K562 (cell line): ENCODE measurements at regions not wholly inside any gene's neighbourhood (a gene's known extent, or its start where the extent isn't known, plus 50 kb on each side); places are given as distances from the start of the nearest gene placed in this dataset.

Experiments used
- ATAC-seq: fragments of 200-7000 bp; cut with Tn5 transposase; 3 replicates; pipeline ENCODE4 v1.9.1; 2020; ENCODE audit warnings: moderate library complexity
- BruUV-seq: library from RNA; stranded (reverse); fragments of 400-500 nt; replicated peaks from 2 replicates; lab custom pipeline; 2021; lab: Mats Ljungman, UMichigan
- CTCF ChIA-PET: fragments of 300-600 bp; formaldehyde crosslinking; extraction: SDS; loops from one replicate; lab custom pipeline; 2021; ENCODE audit warnings: low intra/inter-chr PET ratio; lab: Yijun Ruan, JAX
- POLR2A ChIA-PET: fragments of 300-600, 350-650 bp; sonication (Branson Sonifier 250); formaldehyde crosslinking; extraction: SDS; loops from one replicate; lab custom pipeline; 2021; ENCODE audit warnings: antibody characterized with exemption, inconsistent platforms; lab: Yijun Ruan, JAX
- DNase-seq, 4 experiments: peaks; one replicate each; pipeline versions ENCODE4 v3.0.0 to v3.0.0-alpha.2; 2011 to 2018; ENCODE audit warnings: low spot score in 3 of 4, mixed read lengths in 3 of 4; ENCODE audit errors: extremely low read depth in 1 of 4
- FAIRE-seq: peaks from 2 replicates; lab custom pipeline; 2011; peaks lifted over from hg19 to GRCh38; lab: Jason Lieb, UNC
- H2AFZ ChIP-seq: 2 replicates; pipeline ENCODE4 v1.6.0; 2011; ENCODE audit warnings: low read depth, low read length, control low read depth, inconsistent platforms
- H3K27ac ChIP-seq: fragments of 200-600 bp; 3 replicates; pipeline ENCODE4 v1.8.0; 2011; ENCODE audit warnings: low read depth, mild to moderate bottlenecking, control low read depth, inconsistent platforms, low read length, moderate library complexity, mixed read lengths; ENCODE audit errors: extremely low read depth
- H3K27me3 ChIP-seq, 2 experiments: fragments of 300-600 bp in 1 of 2; 2 replicates in 1 of 2; 3 replicates in 1 of 2; pipeline versions ENCODE4 v1.6.0 to v1.8.0; 2011; ENCODE audit warnings: inconsistent platforms in 2 of 2, low read length in 2 of 2, mild to moderate bottlenecking in 1 of 2, mixed read lengths in 1 of 2, moderate library complexity in 1 of 2; ENCODE audit not compliant: control insufficient read depth in 2 of 2, insufficient read depth in 2 of 2
- H3K36me3 ChIP-seq: fragments of 300-600 bp; 3 replicates; pipeline ENCODE4 v1.8.0; 2011; ENCODE audit warnings: mild to moderate bottlenecking, low read length, inconsistent platforms; ENCODE audit not compliant: control insufficient read depth, insufficient read depth
- H3K4me1 ChIP-seq, 2 experiments: fragments of 200-600 bp in 1 of 2; replicated peaks in 1 of 2; 2 replicates in 1 of 2; 3 replicates in 1 of 2; pipeline versions ENCODE4 v1.5.1 to v1.8.0; 2011; ENCODE audit warnings: inconsistent platforms in 2 of 2, low read length in 2 of 2, mild to moderate bottlenecking in 1 of 2, mixed read lengths in 1 of 2, moderate library complexity in 1 of 2; ENCODE audit not compliant: control insufficient read depth in 2 of 2, insufficient read depth in 2 of 2
- H3K4me2 ChIP-seq: 2 replicates; pipeline ENCODE4 v1.6.1; 2011; ENCODE audit warnings: low read length, control low read depth, inconsistent platforms, mixed read lengths; ENCODE audit not compliant: insufficient read depth
- H3K4me3 ChIP-seq: fragments of 200-600 bp; sonication (generic), shearing (Covaris generic); 2 replicates; pipeline ENCODE4 v1.5.1; 2016; ENCODE audit warnings: control low read depth, inconsistent platforms
- H3K79me2 ChIP-seq: fragments of 200-600 bp; 3 replicates; pipeline ENCODE4 v1.8.0; 2011; ENCODE audit warnings: low read length, inconsistent platforms; ENCODE audit not compliant: control insufficient read depth, insufficient read depth
- H3K9ac ChIP-seq, 2 experiments: 2 replicates each; pipeline versions ENCODE4 v1.6.0 to v1.6.1; 2011; ENCODE audit warnings: low read depth in 2 of 2, low read length in 2 of 2, control low read depth in 1 of 2, inconsistent platforms in 1 of 2, mild to moderate bottlenecking in 1 of 2, mixed read lengths in 1 of 2; ENCODE audit not compliant: insufficient read depth in 1 of 2
- H3K9me1 ChIP-seq: one replicate; pipeline ENCODE4 v1.6.0; 2011; ENCODE audit warnings: inconsistent platforms, mild to moderate bottlenecking, low read length, moderate library complexity; ENCODE audit not compliant: control insufficient read depth, insufficient read depth
- H3K9me3 ChIP-seq: replicated peaks from 2 replicates; pipeline ENCODE4 v1.5.1; 2011; ENCODE audit warnings: low read depth, low read length, inconsistent platforms; ENCODE audit not compliant: control insufficient read depth, insufficient read depth
- H4K20me1 ChIP-seq: replicated peaks from 2 replicates; pipeline ENCODE4 v1.6.1; 2011; ENCODE audit warnings: low read length, inconsistent platforms, mixed read lengths; ENCODE audit not compliant: control insufficient read depth, insufficient read depth
- HMGXB4 ChIP-seq: sonication (generic); formaldehyde crosslinking; IDR thresholded peaks from 2 replicates; pipeline ENCODE4 v1.8.1; 2023; ENCODE audit warnings: mild to moderate bottlenecking, missing genetic modification reagents
- PCBP1 ChIP-seq: fragments of 200-400 bp; formaldehyde crosslinking; IDR thresholded peaks from 2 replicates; pipeline ENCODE4 v1.6.1; 2018; ENCODE audit warnings: mild to moderate bottlenecking, low read depth, low read length; ENCODE audit not compliant: poor library complexity, severe bottlenecking
- RBM17 ChIP-seq: fragments of 200-400 bp; formaldehyde crosslinking; IDR thresholded peaks from 2 replicates; pipeline ENCODE4 v1.6.1; 2017; ENCODE audit warnings: low read depth, mild to moderate bottlenecking, low read length, borderline replicate concordance
- SMARCB1 ChIP-seq: IDR thresholded peaks from 2 replicates; pipeline ENCODE4 v1.6.1; 2011; ENCODE audit warnings: improper control_type of control experiment, low read depth; ENCODE audit not compliant: insufficient read length
- ZBTB5 ChIP-seq: fragments of 450-650 bp; IDR thresholded peaks from 2 replicates; pipeline ENCODE4 v1.6.1; 2017; ENCODE audit warnings: antibody characterized with exemption
- ZNF146 ChIP-seq: IDR thresholded peaks from one replicate; pipeline ENCODE4 v1.6.1; 2018; ENCODE audit warnings: missing compliant biosample characterization; ENCODE audit not compliant: unreplicated experiment
- ZNF263 ChIP-seq: sonication (generic); formaldehyde crosslinking; IDR thresholded peaks from 2 replicates; pipeline ENCODE4 v1.8.0; 2022; ENCODE audit warnings: mild to moderate bottlenecking, missing genetic modification reagents, borderline replicate concordance
- WGBS: fragments of 100-300 bp; shearing (Covaris generic); methylation state at CpG from one replicate; pipeline ENCODE4 v1.1.6; 2016; ENCODE audit warnings: low coverage, mixed read lengths; ENCODE audit not compliant: insufficient coverage; ENCODE audit errors: missing lambda C conversion rate; 5-methylcytosine and 5-hydroxymethylcytosine counted together
- in situ Hi-C: fragments of 300-500 bp; cut with MboI; formaldehyde crosslinking; loops from 4 replicates; pipeline ENCODE4 v1.15.0; 2018; ENCODE audit warnings: inconsistent platforms, mixed read lengths
- intact Hi-C: fragments of 100-400 bp; cut with micrococcal nuclease; formaldehyde crosslinking; loops from 2 replicates; pipeline ENCODE4 v1.14.2; 2022

- Histone ChIP-seq H3K9ac (no peak overlapping the region), H3K79me2 (no peaks in the 10 kb centered on the region), H3K27me3 (no peaks in the 10 kb centered on the region; a peak in 1 of 5 replicates), H2AFZ (no peak overlapping the region), H3K36me3 (no peaks in the 10 kb centered on the region), H3K4me3 (no peak overlapping the region), H3K27ac (no peak overlapping the region), H3K4me1 (no peaks in the 10 kb centered on the region), H3K9me1 (no peaks in the 10 kb centered on the region)
- DNase-seq: no peak
- no TSS peak for BruUV-seq
- WGBS: 0% methylated on average over 3 of the region's 3 CpGs
- intact Hi-C loops: no loop called here
- ChIA-PET CTCF (no interaction called here), POLR2A (no interaction called here)
- no peak for ATAC-seq
- in situ Hi-C loops: no loop called here
- FAIRE-seq: no peak
- peak; percentile 29 for TF ChIP-seq ZNF146 (CRISPR knock-in tag)
- TF ChIP-seq PCBP1: no peak
- TF ChIP-seq, all 486 proteins: peak for 1
- no peaks in the 10 kb centered on the region for H3K9me3 ChIP-seq
- H3K4me2 ChIP-seq: no peak overlapping the region
- H4K20me1 ChIP-seq: no peaks in the 10 kb centered on the region
Observed at GRCh38 chr10:62453274-62453673, 79.1 kb downstream of the ZNF365 start.

- 3% methylated on average over 3 of the region's 3 CpGs for WGBS
- no peak for FAIRE-seq
- ATAC-seq: no peak
- Histone ChIP-seq H2AFZ (no peak overlapping the region), H3K4me1 (no peaks in the 10 kb centered on the region), H3K36me3 (no peaks in the 10 kb centered on the region), H3K9ac (no peak overlapping the region), H3K9me3 (no peaks in the 10 kb centered on the region), H3K79me2 (no peaks in the 10 kb centered on the region), H3K9me1 (no peaks in the 10 kb centered on the region), H3K4me2 (no peak overlapping the region), H3K27me3 (no peaks in the 10 kb centered on the region; a peak in 1 of 5 replicates), H3K4me3 (no peak overlapping the region), H3K27ac (no peak overlapping the region), H4K20me1 (no peaks in the 10 kb centered on the region)
- no peak for TF ChIP-seq ZBTB5
- TF ChIP-seq RBM17: no peak
- no peak for TF ChIP-seq ZNF263 (CRISPR knock-in tag)
- no peak for TF ChIP-seq SMARCB1
- TF ChIP-seq HMGXB4 (CRISPR knock-in tag): no peak
- DNase-seq: no peak
- POLR2A ChIA-PET: no interaction called here
- BruUV-seq: no TSS peak
- in situ Hi-C loops: no loop called here
- intact Hi-C loops: no loop called here
- CTCF ChIA-PET: no interaction called here
Observed at GRCh38 chr10:62454687-62455397, 80.7 kb downstream of the ZNF365 start.
